ENCODE measurements at regions not wholly inside any gene's neighbourhood (a gene's known extent, or its start where the extent isn't known, plus 50 kb on each side); places are given as distances from the start of the nearest gene placed in this dataset.
A peak's percentile ranks its signal among the peaks of the same experiment; 100 is the strongest.

GRCh38 chr6:95135182-95135581 is 442.2 kb upstream of the MANEA start:
- no peak for DNase-seq (ENCODE audit: low spot score in 2 of 2)
- FAIRE-seq, result no peak

DNA sequence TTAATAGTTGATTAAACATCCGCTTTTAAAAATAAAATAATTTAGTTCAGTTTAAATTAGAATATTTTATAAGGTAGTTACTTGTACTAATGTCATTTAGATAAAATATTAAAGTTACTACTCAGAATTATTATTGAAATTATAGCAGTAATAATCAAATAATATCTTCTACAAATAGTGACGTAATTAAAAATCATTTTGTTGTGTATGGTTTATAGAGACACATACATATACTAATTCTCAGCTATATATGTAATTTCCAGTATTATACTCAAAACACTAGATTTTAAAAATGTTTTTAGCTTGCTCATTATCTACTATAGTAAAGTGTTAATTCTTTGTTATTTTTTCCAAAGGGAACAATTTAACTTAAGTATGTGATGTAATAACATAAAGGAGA is 435.2 kb upstream of the MANEA start:
- no peak for FAIRE-seq
- DNase-seq (ENCODE audit: low spot score in 2 of 2), result no peak

- DNase-seq (ENCODE audit: low spot score in 2 of 2) (no peak), FAIRE-seq (no peak)
These were observed 434.5 kb upstream of the MANEA start for GRCh38 chr6:95142661-95143335.

- FAIRE-seq (no peak), DNase-seq (ENCODE audit: low spot score in 2 of 2) (no peak)
These were observed 433.7 kb upstream of the MANEA start for GRCh38 chr6:95143408-95144180.

- FAIRE-seq, result no peak
These were observed 431.9 kb upstream of the MANEA start for GRCh38 chr6:95145457-95145856.

DNA sequence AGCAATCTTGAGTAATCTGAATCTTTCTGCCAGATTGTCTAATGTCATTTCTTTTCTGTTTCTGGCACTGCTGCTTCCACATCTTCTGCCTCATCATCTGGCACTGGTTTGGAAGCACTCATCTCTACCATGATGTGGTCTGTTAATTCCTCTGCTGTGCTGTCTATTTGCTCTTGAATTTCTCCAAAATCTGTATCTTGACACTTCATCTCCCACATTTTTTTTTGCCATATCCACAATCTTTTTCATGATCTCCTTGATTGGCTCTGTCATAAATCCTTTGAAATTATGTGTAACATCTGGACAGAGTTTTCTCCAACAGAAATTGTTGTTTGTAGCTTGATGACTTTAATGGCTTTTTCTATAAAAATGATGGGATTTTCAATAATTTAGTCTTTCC is 417.8 kb upstream of the MANEA start:
- no peak for FAIRE-seq

More at GRCh38 chr6:95145457-95145856, 431.9 kb upstream of the MANEA start:
- DNase-seq (ENCODE audit: low spot score in 2 of 2), result no peak

DNA sequence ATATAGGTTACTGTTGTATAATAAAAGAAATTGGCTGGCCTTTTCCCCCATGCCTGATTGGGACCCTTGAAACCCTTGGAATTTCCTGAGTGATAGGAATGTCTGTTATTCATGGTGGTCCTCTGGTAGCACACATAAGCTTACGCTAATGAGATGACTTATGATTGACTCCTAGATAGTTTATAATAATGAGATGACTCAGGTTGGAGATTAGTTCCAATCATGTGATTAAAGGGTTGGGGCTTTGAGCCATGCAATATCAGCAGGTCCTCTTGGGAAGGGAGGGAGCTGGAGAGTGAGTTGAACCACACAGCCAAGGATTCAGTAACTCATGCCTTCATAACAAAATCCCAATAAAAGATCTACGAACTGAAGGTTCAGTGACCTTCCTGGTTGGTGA is 407.6 kb upstream of the MANEA start:
- FAIRE-seq (no peak), DNase-seq (ENCODE audit: low spot score in 2 of 2) (no peak)

More for the DNA sequence above, 417.8 kb upstream of the MANEA start:
- DNase-seq (ENCODE audit: low spot score in 2 of 2), result no peak

- DNase-seq (ENCODE audit: low spot score in 2 of 2), result no peak
- FAIRE-seq, result no peak
These were observed 401.2 kb upstream of the MANEA start for GRCh38 chr6:95175927-95176675.

DNA sequence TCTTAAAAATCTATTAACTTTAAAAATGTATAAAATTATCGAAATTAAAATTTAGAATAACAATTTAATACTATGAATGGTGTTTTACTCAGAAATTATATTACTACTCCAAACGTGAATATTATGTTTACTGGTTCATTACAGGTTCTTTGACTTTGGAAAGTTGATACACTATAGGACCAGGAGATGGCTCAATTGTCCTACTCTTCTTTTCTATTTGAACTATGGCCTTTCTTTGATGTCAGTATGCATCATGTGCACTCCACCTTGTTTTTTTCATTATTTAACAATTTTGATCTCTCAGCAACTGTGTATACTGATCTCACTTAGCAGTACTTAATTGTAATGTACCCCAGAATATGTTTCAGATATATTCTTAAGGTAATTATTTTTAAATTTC is 391.5 kb upstream of the MANEA start:
- DNase-seq (ENCODE audit: low spot score in 2 of 2), result no peak

DNA sequence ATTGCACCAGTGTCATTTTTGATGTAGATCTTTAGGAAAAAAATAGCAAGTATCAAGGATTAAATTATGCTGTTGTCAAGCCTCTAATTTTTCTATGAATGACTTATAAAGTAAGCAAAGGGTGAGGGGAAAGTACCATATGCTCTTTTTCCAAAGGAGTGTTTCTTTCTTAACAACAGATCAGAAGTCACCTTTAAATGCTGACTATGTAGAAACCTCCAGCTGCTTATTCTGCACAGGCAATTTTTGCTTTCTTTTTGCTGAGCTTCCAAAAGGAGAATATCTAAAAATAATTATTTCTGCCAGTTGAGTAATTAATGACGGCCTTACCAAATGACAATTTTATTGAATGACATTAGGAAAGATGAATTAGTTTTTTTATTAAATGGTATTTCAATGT is 390.6 kb upstream of the MANEA start:
- FAIRE-seq (no peak), DNase-seq (ENCODE audit: low spot score in 2 of 2) (no peak)

More for the DNA sequence above, 391.5 kb upstream of the MANEA start:
- FAIRE-seq, result no peak

- FAIRE-seq (no peak), DNase-seq (ENCODE audit: low spot score in 2 of 2) (no peak)
These were observed 379.7 kb upstream of the MANEA start for GRCh38 chr6:95197590-95197989.

DNA sequence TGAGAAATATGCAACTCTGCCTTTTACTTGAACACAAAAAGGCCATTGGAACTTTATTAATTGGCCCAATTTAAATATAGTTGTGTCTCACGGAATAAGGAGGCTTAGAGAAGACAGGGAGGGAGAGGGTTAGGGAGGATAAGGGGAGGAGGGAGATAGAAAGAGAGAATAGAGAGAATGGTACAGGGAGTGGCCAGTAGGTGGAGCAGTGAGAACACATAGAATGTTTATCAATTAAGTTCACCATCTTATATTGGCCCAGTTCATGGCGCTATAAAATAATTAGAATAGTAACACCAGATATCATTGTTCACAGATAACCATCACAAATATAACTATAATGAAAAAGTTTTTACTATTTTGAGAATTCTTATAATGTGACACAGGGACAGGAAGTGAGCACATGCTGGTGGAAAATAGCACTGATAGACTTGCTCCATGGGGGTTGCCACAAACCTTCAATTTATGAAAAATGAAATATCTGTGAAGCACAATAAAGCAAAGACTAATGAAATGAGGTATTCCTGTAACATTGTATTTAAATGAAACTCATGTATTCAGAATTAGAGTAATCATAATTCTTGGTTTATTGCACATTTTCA is 374.1 kb upstream of the MANEA start:
- FAIRE-seq (no peak), DNase-seq (ENCODE audit: low spot score in 2 of 2) (peak in 1 of 2 donors; percentile 1)

GRCh38 chr6:95204178-95204577 is 373.2 kb upstream of the MANEA start:
- FAIRE-seq, result no peak
- DNase-seq (ENCODE audit: low spot score in 2 of 2), result no peak

DNA sequence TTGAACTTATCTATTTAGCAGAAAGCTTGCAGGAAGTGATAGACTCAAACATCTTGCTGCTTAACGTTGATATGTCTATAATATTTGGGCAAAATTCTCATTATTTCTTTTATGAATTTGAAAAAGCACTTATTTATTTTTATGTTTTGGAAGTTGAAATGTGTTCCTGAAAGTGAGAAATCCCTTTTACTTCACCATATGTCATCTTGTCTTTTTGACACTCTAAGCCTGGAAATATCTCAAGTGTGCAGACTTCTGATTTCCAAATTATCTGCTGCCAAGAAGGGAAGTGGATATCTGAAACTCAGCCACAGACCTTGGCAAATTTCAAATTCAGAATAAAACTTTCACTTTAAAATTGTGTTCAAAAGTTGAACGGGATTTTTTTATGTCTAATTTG is 368.7 kb upstream of the MANEA start:
- FAIRE-seq, result no peak
- no peak for DNase-seq (ENCODE audit: low spot score in 2 of 2)

DNA sequence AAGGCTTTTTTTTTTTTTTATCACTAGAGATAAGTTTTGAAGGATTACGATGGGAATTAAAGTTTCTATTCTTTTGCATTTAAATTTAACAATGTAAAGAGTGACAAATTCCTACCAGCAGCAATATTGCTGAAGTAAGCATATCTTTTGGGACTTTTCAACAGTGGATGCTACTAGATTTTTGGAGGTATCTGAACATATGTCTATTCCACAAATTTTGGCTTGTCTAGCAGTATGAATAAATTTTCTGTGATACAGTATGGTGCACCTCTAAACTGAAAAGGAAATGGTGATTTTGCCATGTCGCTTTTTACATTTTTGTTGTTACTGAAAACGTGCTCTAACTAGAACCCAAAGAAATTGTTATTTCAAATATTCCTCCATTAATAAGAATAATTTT is 368.3 kb upstream of the MANEA start:
- DNase-seq (ENCODE audit: low spot score in 2 of 2), result no peak

GRCh38 chr6:95216555-95216954 is 360.8 kb upstream of the MANEA start:
- DNase-seq (ENCODE audit: low spot score in 2 of 2), result no peak
- FAIRE-seq, result no peak

More for the DNA sequence above, 368.3 kb upstream of the MANEA start:
- FAIRE-seq, result no peak

- no peak for DNase-seq (ENCODE audit: low spot score in 2 of 2)
- no peak for FAIRE-seq
These were observed 350.0 kb upstream of the MANEA start for GRCh38 chr6:95227351-95227750.

DNA sequence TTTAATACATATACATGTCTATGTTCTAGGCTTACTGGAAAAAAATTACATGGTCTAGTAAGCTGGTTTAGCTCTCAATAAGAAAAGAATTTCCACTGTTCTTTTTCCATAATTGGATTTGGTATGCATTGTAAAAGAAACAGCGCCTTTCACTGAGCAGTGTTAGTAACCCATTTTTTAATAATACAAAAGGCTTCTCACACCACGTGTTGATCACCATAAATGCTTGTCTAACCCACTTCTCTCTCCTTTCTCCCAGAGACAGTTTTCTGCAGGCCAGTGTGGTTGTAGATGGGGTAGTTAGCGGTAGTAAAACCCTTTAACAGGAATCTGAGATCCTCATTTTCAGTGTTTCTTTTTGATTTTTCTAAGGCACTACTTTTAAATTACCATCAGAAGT is 348.7 kb upstream of the MANEA start:
- DNase-seq (ENCODE audit: low spot score in 2 of 2) (no peak), FAIRE-seq (no peak)

DNA sequence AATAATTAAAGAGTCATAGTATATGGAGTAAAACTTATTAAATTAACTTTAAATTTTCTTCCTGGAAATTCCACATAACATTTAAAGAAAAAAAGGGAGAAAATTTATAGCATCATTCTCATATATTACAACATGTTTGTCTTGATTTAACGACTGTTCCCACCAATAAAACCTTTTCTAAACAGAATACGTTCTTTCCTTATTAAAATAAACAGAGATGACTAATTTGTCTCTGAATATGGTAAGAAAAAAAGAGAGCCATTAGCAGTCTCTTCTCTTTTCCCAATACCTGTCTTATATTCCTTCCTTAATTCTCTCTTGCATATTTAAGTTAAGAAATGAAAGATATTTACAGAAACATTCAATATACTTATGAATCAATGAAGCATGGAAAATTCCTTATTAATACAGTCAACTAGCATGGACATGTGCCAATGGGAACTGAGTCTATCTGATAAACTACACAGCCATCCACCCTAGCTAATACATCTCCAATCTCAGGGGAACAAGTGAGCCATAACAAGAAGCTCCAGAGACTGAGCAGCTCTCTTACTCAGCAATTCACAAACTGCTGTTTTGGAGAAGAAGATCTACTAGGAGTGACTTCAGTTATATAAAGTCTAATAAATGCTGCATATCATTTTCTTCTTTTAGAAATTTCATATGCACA is 347.1 kb upstream of the MANEA start:
- DNase-seq (ENCODE audit: low spot score in 2 of 2), result no peak
- FAIRE-seq, result no peak

DNA sequence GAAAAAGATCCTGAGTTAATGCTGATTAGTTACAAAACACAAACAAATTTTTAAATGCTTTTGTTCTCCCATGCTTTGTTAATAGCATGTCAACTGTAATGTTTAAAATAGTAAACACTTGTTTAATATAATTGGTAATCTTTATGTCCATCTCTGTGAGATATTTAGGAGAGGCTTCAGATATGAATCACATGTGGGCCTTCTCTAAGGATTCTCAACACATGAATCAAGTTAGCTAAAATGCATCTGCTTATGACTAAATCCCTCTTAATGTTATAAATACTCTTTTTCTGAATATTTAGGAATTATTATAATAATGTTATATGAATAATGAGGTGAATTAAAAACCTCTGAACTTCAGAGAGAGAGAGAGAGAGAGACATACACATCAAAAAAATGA is 345.9 kb upstream of the MANEA start:
- DNase-seq (ENCODE audit: low spot score in 2 of 2), result no peak
- FAIRE-seq, result no peak

All from frontal cortex (tissue), 3 donors.